Suprapubic skin (tissue), 3 donors: ENCODE measurements at regions not wholly inside any gene's neighbourhood (a gene's known extent, or its start where the extent isn't known, plus 50 kb on each side); places are given as distances from the start of the nearest gene placed in this dataset.

ENCODE experiments used
- POLR2A ChIP-seq, 2 donors: fragments of 450-650 bp; IDR thresholded peaks; one replicate each; pipeline ENCODE4 v1.6.1; 2017; ENCODE audit warnings: antibody characterized with exemption in 2 of 2, mild to moderate bottlenecking in 2 of 2, moderate library complexity in 2 of 2
- TF ChIP-seq, protein P1 (sequence below), 2 donors: fragments of 200-600 bp in 1 of 2; fragments of 450-650 bp in 1 of 2; sonication (generic) in 1 of 2; IDR thresholded peaks; one replicate each; pipeline ENCODE4 v1.5.1; 2016 to 2019; ENCODE audit warnings: antibody characterized with exemption in 2 of 2, mild to moderate bottlenecking in 1 of 2, moderate library complexity in 1 of 2

DNA sequence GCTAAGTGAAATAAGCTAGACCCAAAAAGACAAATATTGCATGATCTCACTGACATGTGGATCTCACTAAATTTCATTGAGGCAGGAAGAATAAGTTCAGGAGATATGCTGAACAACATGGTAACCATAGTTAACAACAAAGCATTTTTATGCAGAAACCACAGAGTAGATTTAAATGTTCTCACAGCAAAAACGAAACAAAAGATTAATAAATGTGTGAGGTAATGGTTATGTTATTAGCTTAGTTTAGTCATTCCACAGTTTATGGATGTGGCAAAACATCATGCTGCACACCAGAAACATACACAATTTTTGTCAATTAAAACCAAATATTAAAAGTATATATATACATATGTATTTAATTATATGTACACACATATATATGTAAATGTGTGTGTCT lies 765.8 kb downstream of the SLITRK5 start:
- TF ChIP-seq POLR2A (IDR thresholded peaks at IDR 0.05) = no peak
- TF ChIP-seq, protein P1, sequence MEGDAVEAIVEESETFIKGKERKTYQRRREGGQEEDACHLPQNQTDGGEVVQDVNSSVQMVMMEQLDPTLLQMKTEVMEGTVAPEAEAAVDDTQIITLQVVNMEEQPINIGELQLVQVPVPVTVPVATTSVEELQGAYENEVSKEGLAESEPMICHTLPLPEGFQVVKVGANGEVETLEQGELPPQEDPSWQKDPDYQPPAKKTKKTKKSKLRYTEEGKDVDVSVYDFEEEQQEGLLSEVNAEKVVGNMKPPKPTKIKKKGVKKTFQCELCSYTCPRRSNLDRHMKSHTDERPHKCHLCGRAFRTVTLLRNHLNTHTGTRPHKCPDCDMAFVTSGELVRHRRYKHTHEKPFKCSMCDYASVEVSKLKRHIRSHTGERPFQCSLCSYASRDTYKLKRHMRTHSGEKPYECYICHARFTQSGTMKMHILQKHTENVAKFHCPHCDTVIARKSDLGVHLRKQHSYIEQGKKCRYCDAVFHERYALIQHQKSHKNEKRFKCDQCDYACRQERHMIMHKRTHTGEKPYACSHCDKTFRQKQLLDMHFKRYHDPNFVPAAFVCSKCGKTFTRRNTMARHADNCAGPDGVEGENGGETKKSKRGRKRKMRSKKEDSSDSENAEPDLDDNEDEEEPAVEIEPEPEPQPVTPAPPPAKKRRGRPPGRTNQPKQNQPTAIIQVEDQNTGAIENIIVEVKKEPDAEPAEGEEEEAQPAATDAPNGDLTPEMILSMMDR (IDR thresholded peaks at IDR 0.05) = no peak
